IMR-90 (cell line): ENCODE measurements at regions not wholly inside any gene's neighbourhood (a gene's known extent, or its start where the extent isn't known, plus 50 kb on each side); places are given as distances from the start of the nearest gene placed in this dataset.

Experiments
- ATAC-seq: fragments of 200-7000 bp; cut with Tn5 transposase; 2 replicates; pipeline ENCODE4 v1.9.1; 2020; ENCODE audit warnings: low read depth, mild to moderate bottlenecking, moderate library complexity
- BruUV-seq: library from RNA; stranded (reverse); fragments of 400-500 nt; replicated peaks from 2 replicates; lab custom pipeline; 2021; lab: Mats Ljungman, UMichigan
- CTCF ChIA-PET: fragments of 300-600 bp; formaldehyde crosslinking; extraction: SDS; loops from one replicate; lab custom pipeline; 2021; ENCODE audit warnings: antibody characterized with exemption; lab: Yijun Ruan, JAX
- POLR2A ChIA-PET: fragments of 300-600 bp; sonication (Branson Sonifier 250); formaldehyde crosslinking; loops from one replicate; lab custom pipeline; 2022; ENCODE audit warnings: antibody characterized with exemption; ENCODE audit not compliant: unreplicated experiment; lab: Charles Lee
- DNase-seq: peaks from one replicate; pipeline ENCODE4 v3.0.0; 2013
- H2AFZ ChIP-seq: replicated peaks from 2 replicates; pipeline ENCODE3; 2013; ENCODE audit warnings: low read length, mild to moderate bottlenecking; ENCODE audit not compliant: poor library complexity
- H2AK5ac ChIP-seq: 2 replicates; pipeline ENCODE4 v1.6.1; 2013; ENCODE audit warnings: low read depth, low read length, inconsistent platforms
- H2AK9ac ChIP-seq: replicated peaks from 2 replicates; pipeline ENCODE3; 2013; ENCODE audit warnings: mild to moderate bottlenecking, low read depth, low read length, moderate library complexity; ENCODE audit not compliant: poor library complexity
- H2BK120ac ChIP-seq: 2 replicates; pipeline ENCODE4 v1.6.1; 2013; ENCODE audit warnings: low read depth, low read length, inconsistent platforms
- H2BK15ac ChIP-seq: 3 replicates; pipeline ENCODE4 v1.6.1; 2013; ENCODE audit warnings: low read depth, low read length, inconsistent platforms
- H2BK20ac ChIP-seq: 2 replicates; pipeline ENCODE4 v1.6.1; 2013; ENCODE audit warnings: low read depth, mild to moderate bottlenecking, inconsistent platforms, low read length, moderate library complexity
- H2BK5ac ChIP-seq: 2 replicates; pipeline ENCODE4 v1.6.1; 2013; ENCODE audit warnings: mild to moderate bottlenecking, low read depth, low read length, inconsistent platforms; ENCODE audit not compliant: poor library complexity, severe bottlenecking
- H3K14ac ChIP-seq: replicated peaks from 2 replicates; pipeline ENCODE4 v1.6.1; 2013; ENCODE audit warnings: low read depth, low read length, inconsistent platforms
- H3K18ac ChIP-seq: 2 replicates; pipeline ENCODE4 v1.6.1; 2013; ENCODE audit warnings: low read depth, low read length, control low read depth
- H3K23ac ChIP-seq: 2 replicates; pipeline ENCODE4 v1.6.1; 2013; ENCODE audit warnings: low read depth, low read length, inconsistent platforms
- H3K27ac ChIP-seq: 2 replicates; pipeline ENCODE4 v1.5.1; 2013; ENCODE audit warnings: mild to moderate bottlenecking, control low read depth, low read length; ENCODE audit not compliant: insufficient read depth
- H3K27me3 ChIP-seq: 2 replicates; pipeline ENCODE4 v1.6.1; 2013; ENCODE audit warnings: low read length; ENCODE audit not compliant: control insufficient read depth, insufficient read depth
- H3K36me3 ChIP-seq: 2 replicates; pipeline ENCODE4 v1.6.1; 2013; ENCODE audit warnings: low read length, mixed read lengths; ENCODE audit not compliant: control insufficient read depth, insufficient read depth
- H3K4ac ChIP-seq: 2 replicates; pipeline ENCODE4 v1.6.1; 2013; ENCODE audit warnings: low read depth, low read length, inconsistent platforms
- H3K4me1 ChIP-seq: 2 replicates; pipeline ENCODE4 v1.6.1; 2013; ENCODE audit warnings: low read length, mixed read lengths; ENCODE audit not compliant: control insufficient read depth, insufficient read depth
- H3K4me2 ChIP-seq: 2 replicates; pipeline ENCODE4 v1.6.1; 2013; ENCODE audit warnings: low read depth, mild to moderate bottlenecking, control low read depth, low read length, moderate library complexity
- H3K4me3 ChIP-seq: 2 replicates; pipeline ENCODE4 v1.5.1; 2013; ENCODE audit warnings: low read depth, mild to moderate bottlenecking, control low read depth, low read length, moderate library complexity; ENCODE audit not compliant: insufficient read depth
- H3K56ac ChIP-seq: 2 replicates; pipeline ENCODE4 v1.6.1; 2013; ENCODE audit warnings: low read length, inconsistent platforms; ENCODE audit not compliant: insufficient read depth; ENCODE audit errors: extremely low read depth
- H3K79me1 ChIP-seq, 2 experiments: 2 replicates each; pipeline ENCODE4 v1.6.1; 2013; ENCODE audit warnings: low read length in 2 of 2, inconsistent platforms in 1 of 2, low read depth in 1 of 2
- H3K9ac ChIP-seq: 2 replicates; pipeline ENCODE4 v1.6.1; 2013; ENCODE audit warnings: low read depth, low read length, control low read depth
- H3K9me1 ChIP-seq: 2 replicates; pipeline ENCODE4 v1.6.1; 2013; ENCODE audit warnings: low read length, inconsistent platforms; ENCODE audit not compliant: insufficient read depth
- H3K9me3 ChIP-seq: 2 replicates; pipeline ENCODE4 v1.6.1; 2013; ENCODE audit warnings: low read length; ENCODE audit not compliant: control insufficient read depth, insufficient read depth
- H4K20me1 ChIP-seq: 2 replicates; pipeline ENCODE4 v1.6.1; 2013; ENCODE audit warnings: low read length, inconsistent platforms; ENCODE audit not compliant: insufficient read depth
- H4K5ac ChIP-seq: 2 replicates; pipeline ENCODE4 v1.6.1; 2013; ENCODE audit warnings: mild to moderate bottlenecking, low read depth, low read length, control low read depth
- H4K8ac ChIP-seq, 2 experiments: 2 replicates each; pipeline ENCODE4 v1.6.1; 2013; ENCODE audit warnings: low read depth in 2 of 2, low read length in 2 of 2, control low read depth in 1 of 2, inconsistent platforms in 1 of 2
- H4K91ac ChIP-seq: 2 replicates; pipeline ENCODE4 v1.6.1; 2013; ENCODE audit warnings: low read depth, low read length, inconsistent platforms; ENCODE audit not compliant: insufficient read depth
- CHD1 ChIP-seq: IDR thresholded peaks from 2 replicates; pipeline ENCODE4 v1.6.1; 2012; ENCODE audit warnings: low read depth, low read length, improper control_type of control experiment
- RCOR1 ChIP-seq: IDR thresholded peaks from 2 replicates; pipeline ENCODE4 v1.6.1; 2012; ENCODE audit warnings: mild to moderate bottlenecking, low read length, improper control_type of control experiment; ENCODE audit not compliant: insufficient replicate concordance
- WGBS, 2 experiments: methylation state at CpG; one replicate each; pipeline versions ENCODE4 v1.1.5 to v1.1.7; 2013; ENCODE audit warnings: missing lambda C conversion rate in 2 of 2; ENCODE audit not compliant: insufficient read length in 1 of 2; ENCODE audit errors: extremely low coverage in 2 of 2; 5-methylcytosine and 5-hydroxymethylcytosine counted together
- dilution Hi-C: fragments of 300-500 bp; cut with HindIII; formaldehyde crosslinking; loops from one replicate; pipeline ENCODE4 v1.14.3; 2018; ENCODE audit warnings: low sequenced_read_pairs; ENCODE audit not compliant: unreplicated experiment
- in situ Hi-C: fragments of 300-500 bp; cut with MboI; formaldehyde crosslinking; loops from 3 replicates; pipeline ENCODE4 v1.14.3; 2019; ENCODE audit warnings: low sequenced_read_pairs, inconsistent platforms, mixed read lengths
- intact Hi-C: fragments of 100-400 bp; cut with micrococcal nuclease; formaldehyde crosslinking; loops from 2 replicates; pipeline ENCODE4 v1.10.0; 2022
- TF ChIP-seq, protein P1 (sequence below): conservative IDR thresholded peaks from 2 replicates; pipeline ENCODE4 v1.5.1; 2012; ENCODE audit warnings: mild to moderate bottlenecking, low read depth, low read length, improper control_type of control experiment

DNA sequence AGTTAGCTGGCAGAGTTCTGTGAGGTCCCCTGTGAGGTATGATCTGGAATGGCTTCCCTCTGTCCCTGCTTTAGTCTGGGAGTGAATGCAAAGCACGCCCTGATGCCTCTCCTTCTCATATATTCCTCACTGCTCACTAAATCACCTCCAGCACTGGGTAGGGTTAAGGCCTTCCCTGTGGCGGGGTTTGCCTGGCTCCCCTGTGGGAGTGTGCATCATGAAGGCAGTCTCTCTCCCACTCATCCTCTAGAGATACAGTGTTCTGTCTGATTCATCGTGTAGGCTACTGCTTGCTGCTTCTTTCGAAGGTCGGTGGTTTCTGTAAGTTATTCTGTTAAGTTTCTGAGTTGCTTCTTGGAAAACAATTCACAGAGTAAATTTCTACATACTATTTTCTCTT is 420.0 kb upstream of the EYS start:
- H2BK5ac ChIP-seq, result no peak overlapping the region
- H2BK20ac ChIP-seq, result no peak overlapping the region
- POLR2A ChIA-PET, result no interaction called here
- H3K9ac ChIP-seq, result no peak overlapping the region
- no peak overlapping the region for H3K14ac ChIP-seq
- no peaks in the 10 kb centered on the region for H3K79me1 ChIP-seq
- no peak overlapping the region for H4K91ac ChIP-seq
- H3K4me2 ChIP-seq, result no peak overlapping the region
- no peak overlapping the region for H3K4ac ChIP-seq
- BruUV-seq, result no TSS peak
- H2AK9ac ChIP-seq, result no peak overlapping the region
- no peak overlapping the region for H3K18ac ChIP-seq
- H3K23ac ChIP-seq, result no peak overlapping the region
- H4K20me1 ChIP-seq, result no peaks in the 10 kb centered on the region
- H2AK5ac ChIP-seq, result no peak overlapping the region
- H3K4me3 ChIP-seq, result no peak overlapping the region
- no peak overlapping the region for H4K8ac ChIP-seq
- dilution Hi-C loops (no loop called here), in situ Hi-C loops (no loop called here), intact Hi-C loops (no loop called here)
- ATAC-seq (no peak), DNase-seq (no peak)
- H4K5ac ChIP-seq, result no peak overlapping the region
- H3K27me3 ChIP-seq, result no peaks in the 10 kb centered on the region
- no peaks in the 10 kb centered on the region for H3K36me3 ChIP-seq
- CTCF ChIA-PET, result no interaction called here
- no peak for TF ChIP-seq CHD1
- no peak for TF ChIP-seq RCOR1
- TF ChIP-seq, protein P1, sequence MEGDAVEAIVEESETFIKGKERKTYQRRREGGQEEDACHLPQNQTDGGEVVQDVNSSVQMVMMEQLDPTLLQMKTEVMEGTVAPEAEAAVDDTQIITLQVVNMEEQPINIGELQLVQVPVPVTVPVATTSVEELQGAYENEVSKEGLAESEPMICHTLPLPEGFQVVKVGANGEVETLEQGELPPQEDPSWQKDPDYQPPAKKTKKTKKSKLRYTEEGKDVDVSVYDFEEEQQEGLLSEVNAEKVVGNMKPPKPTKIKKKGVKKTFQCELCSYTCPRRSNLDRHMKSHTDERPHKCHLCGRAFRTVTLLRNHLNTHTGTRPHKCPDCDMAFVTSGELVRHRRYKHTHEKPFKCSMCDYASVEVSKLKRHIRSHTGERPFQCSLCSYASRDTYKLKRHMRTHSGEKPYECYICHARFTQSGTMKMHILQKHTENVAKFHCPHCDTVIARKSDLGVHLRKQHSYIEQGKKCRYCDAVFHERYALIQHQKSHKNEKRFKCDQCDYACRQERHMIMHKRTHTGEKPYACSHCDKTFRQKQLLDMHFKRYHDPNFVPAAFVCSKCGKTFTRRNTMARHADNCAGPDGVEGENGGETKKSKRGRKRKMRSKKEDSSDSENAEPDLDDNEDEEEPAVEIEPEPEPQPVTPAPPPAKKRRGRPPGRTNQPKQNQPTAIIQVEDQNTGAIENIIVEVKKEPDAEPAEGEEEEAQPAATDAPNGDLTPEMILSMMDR, result no peak
- H3K9me1 ChIP-seq, result no peaks in the 10 kb centered on the region
- H3K4me1 ChIP-seq, result no peaks in the 10 kb centered on the region
- H3K9me3 ChIP-seq, result peaks cover 12% of the 10 kb centered on the region
- WGBS, 2 experiments, result no CpG with 5 or more reads among the region's 5 CpGs
- no peak overlapping the region for H2BK15ac ChIP-seq
- H2BK120ac ChIP-seq, result no peak overlapping the region
- H3K27ac ChIP-seq, result no peak overlapping the region
- no peak overlapping the region for H2AFZ ChIP-seq
- no peak overlapping the region for H3K56ac ChIP-seq
